A673 (cell line): ENCODE measurements at regions not wholly inside any gene's neighbourhood (a gene's known extent, or its start where the extent isn't known, plus 50 kb on each side); places are given as distances from the start of the nearest gene placed in this dataset.
"Not testable (repeated sequence)": the region's sequence is repeated elsewhere in the genome, so short reads cannot be mapped to it uniquely, and the experiment has no call there.

ENCODE experiments used
- BruUV-seq: library from RNA; stranded (reverse); fragments of 400-500 nt; replicated peaks from 2 replicates; lab custom pipeline; 2021; lab: Mats Ljungman, UMichigan
- CTCF ChIA-PET: fragments of 300-600 bp; sonication (Branson Sonifier 250); formaldehyde crosslinking; loops from one replicate; lab custom pipeline; 2022; ENCODE audit warnings: antibody characterized with exemption; lab: Charles Lee
- POLR2A ChIA-PET: fragments of 300-600 bp; sonication (Branson Sonifier 250); formaldehyde crosslinking; loops from one replicate; lab custom pipeline; 2022; ENCODE audit warnings: antibody characterized with exemption; ENCODE audit not compliant: low non-redundant PET; lab: Charles Lee
- DNase-seq: peaks from one replicate; pipeline ENCODE4 v3.0.0-alpha.2; 2015; ENCODE audit warnings: low spot score
- H3K27ac ChIP-seq: fragments of 200-600 bp; sonication (generic); 2 replicates; pipeline ENCODE4 v1.5.1; 2016; ENCODE audit warnings: mixed run types, low read depth, mild to moderate bottlenecking, mixed read lengths, antibody characterized with exemption, low read length; ENCODE audit not compliant: poor library complexity, severe bottlenecking
- H3K27me3 ChIP-seq: fragments of 200-600 bp; sonication (generic); replicated peaks from 2 replicates; pipeline ENCODE4 v1.6.1; 2017; ENCODE audit warnings: mixed run types, low read depth, mild to moderate bottlenecking, mixed read lengths, antibody characterized with exemption, low read length; ENCODE audit not compliant: insufficient read depth, poor library complexity
- H3K36me3 ChIP-seq: fragments of 200-600 bp; sonication (generic); 2 replicates; pipeline ENCODE4 v1.6.1; 2016; ENCODE audit warnings: mixed run types, mild to moderate bottlenecking, mixed read lengths, antibody characterized with exemption, low read length; ENCODE audit not compliant: insufficient read depth, poor library complexity, severe bottlenecking
- H3K4me1 ChIP-seq: fragments of 200-600 bp; sonication (generic); 2 replicates; pipeline ENCODE4 v1.6.1; 2017; ENCODE audit warnings: mixed run types, mild to moderate bottlenecking, mixed read lengths, antibody characterized with exemption, low read length; ENCODE audit not compliant: insufficient read depth, poor library complexity, severe bottlenecking
- H3K4me3 ChIP-seq: fragments of 200-600 bp; sonication (generic); 2 replicates; pipeline ENCODE4 v1.5.1; 2016; ENCODE audit warnings: low read depth, mixed run types, mild to moderate bottlenecking, mixed read lengths, low read length; ENCODE audit not compliant: poor library complexity, severe bottlenecking
- H3K9me3 ChIP-seq: fragments of 200-600 bp; sonication (generic); 2 replicates; pipeline ENCODE4 v1.6.1; 2016; ENCODE audit warnings: mixed run types, low read depth, mild to moderate bottlenecking, mixed read lengths, antibody characterized with exemption, low read length; ENCODE audit not compliant: poor library complexity, severe bottlenecking
- EZH2 ChIP-seq: fragments of 200-600 bp; sonication (generic); IDR thresholded peaks from 2 replicates; pipeline ENCODE4 v1.6.1; 2017; ENCODE audit warnings: borderline replicate concordance, low read depth, mild to moderate bottlenecking, mixed read lengths, antibody characterized with exemption, low read length; ENCODE audit not compliant: poor library complexity, severe bottlenecking
- intact Hi-C: fragments of 100-400 bp; cut with micrococcal nuclease; formaldehyde crosslinking; loops from one replicate; pipeline ENCODE4 v1.10.0; 2022; ENCODE audit not compliant: unreplicated experiment
- TF ChIP-seq, protein P1 (sequence below): fragments of 300-800, 200-600 bp; sonication (generic); conservative IDR thresholded peaks from 2 replicates; pipeline ENCODE4 v1.5.1; 2017; ENCODE audit warnings: low read depth, mild to moderate bottlenecking, antibody characterized with exemption, low read length, moderate library complexity, mixed read lengths

DNA sequence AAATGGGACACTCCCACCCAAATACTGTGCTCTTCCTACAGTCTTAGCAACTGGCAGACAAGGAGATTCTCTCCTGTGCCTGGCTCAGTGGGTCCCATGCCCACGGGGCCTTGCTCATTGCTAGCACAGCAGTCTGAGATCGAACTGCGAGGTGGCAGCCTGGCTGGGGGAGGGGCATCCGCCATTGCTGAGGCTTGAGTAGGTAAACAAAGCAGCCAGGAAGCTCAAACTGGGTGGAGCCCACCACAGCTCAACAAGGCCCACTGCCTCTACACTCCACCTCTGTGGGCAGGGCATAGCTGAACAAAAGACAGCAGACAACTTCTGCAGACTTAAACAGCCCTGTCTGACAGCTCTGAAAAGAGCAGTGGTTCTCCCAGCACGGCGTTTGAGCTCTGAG is 174.8 kb downstream of the COL12A1 start:
- BruUV-seq, intact Hi-C loops, CTCF ChIA-PET, H3K27me3 ChIP-seq, H3K4me3 ChIP-seq, DNase-seq, H3K4me1 ChIP-seq, H3K36me3 ChIP-seq, H3K27ac ChIP-seq, H3K9me3 ChIP-seq, POLR2A ChIA-PET: not testable (repeated sequence)

DNA sequence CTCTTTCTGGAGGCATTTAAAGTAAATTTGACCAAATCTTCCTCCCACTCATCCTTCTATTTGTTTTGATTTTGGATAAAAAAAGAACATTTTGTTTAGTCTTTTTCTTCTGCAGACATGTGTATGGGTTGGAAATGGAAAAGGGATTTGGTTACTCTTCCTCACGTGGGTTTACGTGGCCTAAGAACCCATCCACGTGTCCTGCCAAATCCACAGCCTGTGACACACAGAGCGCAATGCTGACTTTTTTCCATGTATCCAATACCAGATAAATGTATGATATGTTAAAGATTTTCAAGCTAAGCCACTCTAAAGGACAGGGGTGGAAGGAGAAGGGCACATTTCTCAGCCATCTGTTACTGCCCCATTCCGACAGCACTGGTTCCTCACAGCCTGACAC is 176.5 kb downstream of the COL12A1 start:
- no peak overlapping the region for H3K27ac ChIP-seq
- no peak overlapping the region for H3K4me3 ChIP-seq
- intact Hi-C loops = no loop called here
- TF ChIP-seq, protein P1, sequence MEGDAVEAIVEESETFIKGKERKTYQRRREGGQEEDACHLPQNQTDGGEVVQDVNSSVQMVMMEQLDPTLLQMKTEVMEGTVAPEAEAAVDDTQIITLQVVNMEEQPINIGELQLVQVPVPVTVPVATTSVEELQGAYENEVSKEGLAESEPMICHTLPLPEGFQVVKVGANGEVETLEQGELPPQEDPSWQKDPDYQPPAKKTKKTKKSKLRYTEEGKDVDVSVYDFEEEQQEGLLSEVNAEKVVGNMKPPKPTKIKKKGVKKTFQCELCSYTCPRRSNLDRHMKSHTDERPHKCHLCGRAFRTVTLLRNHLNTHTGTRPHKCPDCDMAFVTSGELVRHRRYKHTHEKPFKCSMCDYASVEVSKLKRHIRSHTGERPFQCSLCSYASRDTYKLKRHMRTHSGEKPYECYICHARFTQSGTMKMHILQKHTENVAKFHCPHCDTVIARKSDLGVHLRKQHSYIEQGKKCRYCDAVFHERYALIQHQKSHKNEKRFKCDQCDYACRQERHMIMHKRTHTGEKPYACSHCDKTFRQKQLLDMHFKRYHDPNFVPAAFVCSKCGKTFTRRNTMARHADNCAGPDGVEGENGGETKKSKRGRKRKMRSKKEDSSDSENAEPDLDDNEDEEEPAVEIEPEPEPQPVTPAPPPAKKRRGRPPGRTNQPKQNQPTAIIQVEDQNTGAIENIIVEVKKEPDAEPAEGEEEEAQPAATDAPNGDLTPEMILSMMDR = no peak
- TF ChIP-seq EZH2 = no peak
- H3K36me3 ChIP-seq = no peaks in the 10 kb centered on the region
- no peaks in the 10 kb centered on the region for H3K27me3 ChIP-seq
- POLR2A ChIA-PET = no interaction called here
- H3K4me1 ChIP-seq = no peaks in the 10 kb centered on the region
- CTCF ChIA-PET = no interaction called here
- no peaks in the 10 kb centered on the region for H3K9me3 ChIP-seq
- DNase-seq = no peak
- BruUV-seq = no TSS peak

DNA sequence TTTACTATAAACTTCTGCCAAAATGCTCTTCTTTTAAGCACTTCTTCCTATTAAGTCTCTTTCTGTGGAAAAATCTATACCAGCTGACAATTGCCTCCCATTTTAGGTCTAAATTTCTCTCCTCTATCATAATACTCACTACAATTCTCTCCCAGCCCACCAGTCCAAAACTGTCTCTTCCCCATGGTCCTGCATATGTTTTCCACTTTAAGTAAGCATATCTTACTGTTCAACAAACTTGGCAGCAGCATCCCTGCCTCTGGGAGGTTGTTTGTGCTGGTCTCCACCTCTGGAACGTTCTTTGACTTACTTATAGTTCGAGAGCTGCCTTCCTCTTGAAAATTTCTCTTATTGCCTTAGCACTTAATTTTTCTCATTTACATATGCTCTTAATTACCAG is 180.5 kb downstream of the COL12A1 start:
- Histone ChIP-seq H3K27me3 (no peaks in the 10 kb centered on the region), H3K9me3 (no peaks in the 10 kb centered on the region), H3K36me3 (no peaks in the 10 kb centered on the region), H3K4me3 (no peak overlapping the region), H3K27ac (no peak overlapping the region), H3K4me1 (no peaks in the 10 kb centered on the region)
- ChIA-PET CTCF (no interaction called here), POLR2A (no interaction called here)
- TF ChIP-seq, protein P1 = no peak
- no peak for TF ChIP-seq EZH2
- DNase-seq = no peak
- no TSS peak for BruUV-seq
- intact Hi-C loops = no loop called here

DNA sequence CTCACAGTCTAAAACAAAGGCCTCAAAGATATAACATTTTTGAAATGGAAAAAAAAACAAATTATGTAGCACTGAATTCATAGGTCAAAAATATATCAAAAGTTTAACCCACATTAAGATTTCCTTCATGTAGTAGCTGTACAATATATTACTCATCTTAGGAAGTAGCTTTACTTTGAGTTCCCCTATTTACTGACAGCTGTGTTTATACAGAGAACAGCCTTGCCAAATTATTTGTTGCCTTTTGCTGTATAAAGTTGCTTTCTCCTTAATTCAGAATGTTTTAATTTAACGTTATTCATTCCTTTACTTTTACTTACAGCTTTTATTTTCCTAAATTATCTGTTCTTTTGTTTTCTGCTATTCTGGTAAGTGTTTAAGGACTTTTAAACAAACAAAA is 181.0 kb downstream of the COL12A1 start:
- intact Hi-C loops = no loop called here
- no peak overlapping the region for H3K4me3 ChIP-seq
- no peak overlapping the region for H3K27ac ChIP-seq
- POLR2A ChIA-PET = no interaction called here
- CTCF ChIA-PET = no interaction called here
- TF ChIP-seq EZH2 = no peak
- TF ChIP-seq, protein P1 = no peak
- H3K36me3 ChIP-seq = no peaks in the 10 kb centered on the region
- H3K4me1 ChIP-seq = no peaks in the 10 kb centered on the region
- no peaks in the 10 kb centered on the region for H3K9me3 ChIP-seq
- no TSS peak for BruUV-seq
- no peak for DNase-seq
- H3K27me3 ChIP-seq = no peaks in the 10 kb centered on the region
